Calu3 (cell line): ENCODE measurements at regions not wholly inside any gene's neighbourhood (a gene's known extent, or its start where the extent isn't known, plus 50 kb on each side); places are given as distances from the start of the nearest gene placed in this dataset.

Experiments used
- BruUV-seq: library from RNA; stranded (reverse); fragments of 400-500 nt; replicated peaks from 2 replicates; lab custom pipeline; 2021; lab: Mats Ljungman, UMichigan
- CTCF ChIA-PET: fragments of 300-600 bp; sonication (Branson Sonifier 250); formaldehyde crosslinking; loops from one replicate; lab custom pipeline; 2022; ENCODE audit warnings: antibody characterized with exemption; lab: Charles Lee
- DNase-seq: peaks from one replicate; pipeline ENCODE4 v3.0.0; 2022
- H3K27ac Mint-ChIP-seq: one replicate; pipeline ENCODE4 v1.8.0; 2022; ENCODE audit warnings: mixed read lengths; ENCODE audit not compliant: unreplicated experiment
- H3K27me3 Mint-ChIP-seq: one replicate; pipeline ENCODE4 v1.8.0; 2022; ENCODE audit warnings: mixed read lengths; ENCODE audit not compliant: unreplicated experiment
- H3K36me3 Mint-ChIP-seq: one replicate; pipeline ENCODE4 v1.8.0; 2022; ENCODE audit warnings: mild to moderate bottlenecking, moderate library complexity, mixed read lengths; ENCODE audit not compliant: insufficient read depth, unreplicated experiment
- H3K4me1 Mint-ChIP-seq: one replicate; pipeline ENCODE4 v1.8.0; 2022; ENCODE audit warnings: mild to moderate bottlenecking, low read depth, mixed read lengths; ENCODE audit not compliant: unreplicated experiment
- H3K4me3 Mint-ChIP-seq: one replicate; pipeline ENCODE4 v1.8.0; 2022; ENCODE audit warnings: mild to moderate bottlenecking, low read depth, moderate library complexity, mixed read lengths; ENCODE audit not compliant: unreplicated experiment
- H3K9me3 Mint-ChIP-seq: one replicate; pipeline ENCODE4 v1.8.0; 2022; ENCODE audit warnings: low read depth, mixed read lengths; ENCODE audit not compliant: unreplicated experiment
- CTCF ChIP-seq: fragments of 200-600 bp; IDR thresholded peaks from one replicate; pipeline ENCODE4 v1.8.0; 2022; ENCODE audit warnings: antibody characterized with exemption; ENCODE audit not compliant: unreplicated experiment
- intact Hi-C: fragments of 100-400 bp; cut with micrococcal nuclease; formaldehyde crosslinking; loops from one replicate; pipeline ENCODE4 v1.10.0; 2022; ENCODE audit not compliant: unreplicated experiment

DNA sequence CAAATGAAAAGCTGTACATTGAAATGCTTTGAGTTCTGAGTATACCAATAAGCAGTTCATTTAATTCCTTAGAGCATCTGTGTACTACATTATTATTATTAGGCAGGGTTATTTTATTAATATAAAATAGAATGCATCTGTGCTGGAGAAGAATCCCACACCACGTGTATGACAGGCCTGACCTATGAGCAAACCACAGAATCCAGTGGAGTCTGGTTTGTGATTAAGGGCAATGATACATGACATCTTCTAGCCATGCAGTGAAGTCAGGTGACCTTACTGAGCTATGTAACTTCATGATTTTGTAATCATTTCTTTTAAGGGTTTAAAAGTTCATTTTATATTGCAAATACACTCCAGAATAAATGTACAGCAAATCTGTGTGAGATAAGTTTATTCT is 1165.0 kb upstream of the TENM3 start:
- Mint-ChIP-seq H3K9me3 (no peaks in the 10 kb centered on the region), H3K4me3 (no peak overlapping the region), H3K27ac (no peak overlapping the region), H3K4me1 (no peaks in the 10 kb centered on the region), H3K36me3 (no peaks in the 10 kb centered on the region), H3K27me3 (no peaks in the 10 kb centered on the region)
- intact Hi-C loops = no loop called here
- CTCF ChIA-PET = no interaction called here
- TF ChIP-seq CTCF = no peak
- BruUV-seq = no TSS peak
- no peak for DNase-seq

- TF ChIP-seq CTCF = no peak
- H3K4me1 Mint-ChIP-seq = no peaks in the 10 kb centered on the region
- intact Hi-C loops = no loop called here
- H3K4me3 Mint-ChIP-seq = no peak overlapping the region
- no peak overlapping the region for H3K27ac Mint-ChIP-seq
- no peaks in the 10 kb centered on the region for H3K27me3 Mint-ChIP-seq
- H3K9me3 Mint-ChIP-seq = no peaks in the 10 kb centered on the region
- CTCF ChIA-PET = no interaction called here
- DNase-seq = no peak
- H3K36me3 Mint-ChIP-seq = no peaks in the 10 kb centered on the region
- no TSS peak for BruUV-seq
These were observed 1159.3 kb upstream of the TENM3 start for GRCh38 chr4:181083757-181084361.

- no peak overlapping the region for H3K4me3 Mint-ChIP-seq
- no peak for TF ChIP-seq CTCF
- H3K4me1 Mint-ChIP-seq = no peaks in the 10 kb centered on the region
- H3K36me3 Mint-ChIP-seq = no peaks in the 10 kb centered on the region
- H3K9me3 Mint-ChIP-seq = peaks cover 3% of the 10 kb centered on the region
- no peak overlapping the region for H3K27ac Mint-ChIP-seq
- no peaks in the 10 kb centered on the region for H3K27me3 Mint-ChIP-seq
- BruUV-seq = no TSS peak
- DNase-seq = no peak
- CTCF ChIA-PET = no interaction called here
- intact Hi-C loops = no loop called here
These were observed 1157.6 kb upstream of the TENM3 start for GRCh38 chr4:181085557-181085956.

DNA sequence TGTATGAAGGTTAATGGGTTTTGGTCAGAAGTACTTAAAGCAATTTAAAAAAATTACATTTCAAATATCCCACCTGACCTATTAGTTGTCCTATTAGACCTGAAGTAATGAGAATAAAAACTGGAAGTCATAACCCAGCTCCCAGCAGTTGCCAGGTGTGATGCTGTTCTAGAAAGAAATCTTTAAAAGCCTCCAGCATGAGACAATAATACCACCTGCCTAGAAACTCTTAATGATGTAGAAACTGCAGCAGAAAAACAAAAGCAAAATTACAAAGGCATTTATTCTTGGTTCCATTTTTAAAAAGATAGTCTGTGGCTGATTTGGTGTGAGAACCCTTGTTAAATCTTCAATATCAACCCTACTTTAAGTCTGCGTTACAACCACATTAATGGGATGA is 1137.7 kb upstream of the TENM3 start:
- no peak for TF ChIP-seq CTCF
- H3K36me3 Mint-ChIP-seq = no peaks in the 10 kb centered on the region
- CTCF ChIA-PET = no interaction called here
- H3K4me3 Mint-ChIP-seq = no peak overlapping the region
- no TSS peak for BruUV-seq
- intact Hi-C loops = no loop called here
- no peaks in the 10 kb centered on the region for H3K9me3 Mint-ChIP-seq
- no peak for DNase-seq
- H3K27ac Mint-ChIP-seq = no peak overlapping the region
- no peaks in the 10 kb centered on the region for H3K27me3 Mint-ChIP-seq
- no peaks in the 10 kb centered on the region for H3K4me1 Mint-ChIP-seq
